DND-41 (cell line): ENCODE measurements at regions not wholly inside any gene's neighbourhood (a gene's known extent, or its start where the extent isn't known, plus 50 kb on each side); places are given as distances from the start of the nearest gene placed in this dataset.

Source experiments
- CTCF ChIP-seq: IDR thresholded peaks from 2 replicates; pipeline ENCODE4 v1.5.1; 2012; ENCODE audit warnings: borderline replicate concordance, low read length, moderate library complexity, mild to moderate bottlenecking; ENCODE audit not compliant: poor library complexity, severe bottlenecking; ENCODE audit errors: extremely low read depth
- EZH2 ChIP-seq: IDR thresholded peaks from 3 replicates; pipeline ENCODE4 v1.6.1; 2012; ENCODE audit warnings: borderline replicate concordance, low read depth, mild to moderate bottlenecking, moderate library complexity, low read length, inconsistent platforms; ENCODE audit not compliant: severe bottlenecking

GRCh38 chr13:40386586-40386985 lies 279.9 kb downstream of the FOXO1 start:
- TF ChIP-seq EZH2 (no peak), CTCF (no peak)
